KMS-11 (cell line): ENCODE measurements at regions not wholly inside any gene's neighbourhood (a gene's known extent, or its start where the extent isn't known, plus 50 kb on each side); places are given as distances from the start of the nearest gene placed in this dataset.

Experiments
- H2AFZ ChIP-seq: fragments of 200-600 bp; sonication (generic); 2 replicates; pipeline ENCODE4 v1.6.1; 2016; ENCODE audit warnings: antibody characterized with exemption, mixed run types, low read depth
- H3K27ac ChIP-seq: fragments of 200-600 bp; sonication (generic); 2 replicates; pipeline ENCODE4 v1.6.1; 2016; ENCODE audit warnings: mild to moderate bottlenecking, mixed run types
- H3K27me3 ChIP-seq: fragments of 200-600 bp; sonication (generic); 2 replicates; pipeline ENCODE4 v1.6.1; 2017; ENCODE audit warnings: mild to moderate bottlenecking, low read depth, mixed run types, moderate library complexity; ENCODE audit not compliant: insufficient read depth
- H3K36me3 ChIP-seq: fragments of 200-600 bp; sonication (generic); 2 replicates; pipeline ENCODE4 v1.6.1; 2017; ENCODE audit warnings: mild to moderate bottlenecking, mixed run types; ENCODE audit not compliant: insufficient read depth
- H3K4me1 ChIP-seq: fragments of 200-600 bp; sonication (generic); 2 replicates; pipeline ENCODE4 v1.6.1; 2016; ENCODE audit warnings: mild to moderate bottlenecking, low read depth, mixed run types; ENCODE audit not compliant: poor library complexity, severe bottlenecking
- H3K4me2 ChIP-seq: fragments of 200-600 bp; sonication (generic); 2 replicates; pipeline ENCODE4 v1.7.0; 2016; ENCODE audit warnings: mild to moderate bottlenecking, mixed run types
- H3K4me3 ChIP-seq: fragments of 200-600 bp; sonication (generic); IDR thresholded peaks from 2 replicates; pipeline ENCODE4 v1.6.1; 2017; ENCODE audit warnings: low read depth, low read length, mixed read lengths; ENCODE audit not compliant: insufficient read depth
- H3K79me2 ChIP-seq: fragments of 200-600 bp; sonication (generic); 2 replicates; pipeline ENCODE4 v1.6.1; 2016; ENCODE audit warnings: low read depth, mixed run types; ENCODE audit not compliant: insufficient read depth
- H3K9ac ChIP-seq: fragments of 200-600 bp; sonication (generic); 2 replicates; pipeline ENCODE4 v1.6.1; 2016; ENCODE audit warnings: mild to moderate bottlenecking, mixed run types
- H4K20me1 ChIP-seq: fragments of 200-600 bp; sonication (generic); 2 replicates; pipeline ENCODE4 v1.6.1; 2016; ENCODE audit warnings: mild to moderate bottlenecking, mixed run types; ENCODE audit not compliant: insufficient read depth
- TF ChIP-seq, protein P1 (sequence below): fragments of 200-600 bp; sonication (generic); conservative IDR thresholded peaks from 2 replicates; pipeline ENCODE4 v1.6.1; 2017; ENCODE audit warnings: low read depth, mild to moderate bottlenecking, antibody characterized with exemption, low read length, moderate library complexity, mixed read lengths

DNA sequence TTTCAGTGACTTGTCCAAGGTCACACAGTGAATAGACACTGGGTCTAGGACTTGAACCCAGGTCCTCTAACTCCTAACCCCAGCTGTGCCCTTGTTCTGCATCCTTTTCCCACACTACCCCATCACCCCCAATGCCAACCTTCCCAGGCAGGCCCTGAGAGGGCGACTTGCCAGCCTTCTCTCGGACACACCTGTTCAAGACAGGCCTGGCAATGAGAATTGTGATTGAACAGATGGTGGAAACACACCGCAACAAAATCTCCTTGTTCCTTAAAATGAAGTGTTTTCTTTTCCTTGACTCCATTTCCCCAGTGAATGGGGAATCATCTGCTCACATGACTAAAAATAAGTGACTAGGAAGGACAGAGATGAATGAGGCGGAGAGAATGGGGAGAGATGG lies 189.5 kb upstream of the ASIC2 start:
- Histone ChIP-seq H3K27ac (no peak overlapping the region), H3K4me3 (no peak overlapping the region), H3K79me2 (no peaks in the 10 kb centered on the region), H3K9ac (no peak overlapping the region), H3K27me3 (no peaks in the 10 kb centered on the region), H2AFZ (no peak overlapping the region), H3K4me1 (no peaks in the 10 kb centered on the region), H4K20me1 (no peaks in the 10 kb centered on the region), H3K36me3 (no peaks in the 10 kb centered on the region), H3K4me2 (no peak overlapping the region)
- TF ChIP-seq, protein P1, sequence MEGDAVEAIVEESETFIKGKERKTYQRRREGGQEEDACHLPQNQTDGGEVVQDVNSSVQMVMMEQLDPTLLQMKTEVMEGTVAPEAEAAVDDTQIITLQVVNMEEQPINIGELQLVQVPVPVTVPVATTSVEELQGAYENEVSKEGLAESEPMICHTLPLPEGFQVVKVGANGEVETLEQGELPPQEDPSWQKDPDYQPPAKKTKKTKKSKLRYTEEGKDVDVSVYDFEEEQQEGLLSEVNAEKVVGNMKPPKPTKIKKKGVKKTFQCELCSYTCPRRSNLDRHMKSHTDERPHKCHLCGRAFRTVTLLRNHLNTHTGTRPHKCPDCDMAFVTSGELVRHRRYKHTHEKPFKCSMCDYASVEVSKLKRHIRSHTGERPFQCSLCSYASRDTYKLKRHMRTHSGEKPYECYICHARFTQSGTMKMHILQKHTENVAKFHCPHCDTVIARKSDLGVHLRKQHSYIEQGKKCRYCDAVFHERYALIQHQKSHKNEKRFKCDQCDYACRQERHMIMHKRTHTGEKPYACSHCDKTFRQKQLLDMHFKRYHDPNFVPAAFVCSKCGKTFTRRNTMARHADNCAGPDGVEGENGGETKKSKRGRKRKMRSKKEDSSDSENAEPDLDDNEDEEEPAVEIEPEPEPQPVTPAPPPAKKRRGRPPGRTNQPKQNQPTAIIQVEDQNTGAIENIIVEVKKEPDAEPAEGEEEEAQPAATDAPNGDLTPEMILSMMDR, result no peak

DNA sequence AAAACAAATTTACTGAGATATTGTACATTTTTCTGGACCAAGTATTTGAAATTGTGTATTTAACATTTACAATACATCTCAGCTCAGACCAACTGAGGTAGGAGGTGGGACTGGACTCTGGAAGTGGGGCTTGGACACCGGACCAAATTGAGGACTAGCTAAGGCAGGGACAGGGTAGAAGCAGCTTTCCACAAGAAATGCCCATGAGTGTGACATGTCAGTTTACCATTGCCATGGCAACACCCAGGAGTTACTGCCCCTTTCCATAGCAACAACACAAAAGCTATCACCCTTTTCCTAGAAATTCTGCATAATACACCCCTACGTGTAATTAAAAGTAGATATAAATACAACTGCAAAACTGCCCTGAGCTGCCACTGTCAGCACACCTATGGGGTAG lies 191.5 kb upstream of the ASIC2 start:
- Histone ChIP-seq H3K36me3 (no peaks in the 10 kb centered on the region), H3K4me3 (no peak overlapping the region), H2AFZ (no peak overlapping the region), H3K4me2 (no peak overlapping the region), H4K20me1 (no peaks in the 10 kb centered on the region), H3K27ac (no peak overlapping the region), H3K4me1 (no peaks in the 10 kb centered on the region), H3K27me3 (no peaks in the 10 kb centered on the region), H3K79me2 (no peaks in the 10 kb centered on the region), H3K9ac (no peak overlapping the region)
- TF ChIP-seq, protein P1, result no peak

DNA sequence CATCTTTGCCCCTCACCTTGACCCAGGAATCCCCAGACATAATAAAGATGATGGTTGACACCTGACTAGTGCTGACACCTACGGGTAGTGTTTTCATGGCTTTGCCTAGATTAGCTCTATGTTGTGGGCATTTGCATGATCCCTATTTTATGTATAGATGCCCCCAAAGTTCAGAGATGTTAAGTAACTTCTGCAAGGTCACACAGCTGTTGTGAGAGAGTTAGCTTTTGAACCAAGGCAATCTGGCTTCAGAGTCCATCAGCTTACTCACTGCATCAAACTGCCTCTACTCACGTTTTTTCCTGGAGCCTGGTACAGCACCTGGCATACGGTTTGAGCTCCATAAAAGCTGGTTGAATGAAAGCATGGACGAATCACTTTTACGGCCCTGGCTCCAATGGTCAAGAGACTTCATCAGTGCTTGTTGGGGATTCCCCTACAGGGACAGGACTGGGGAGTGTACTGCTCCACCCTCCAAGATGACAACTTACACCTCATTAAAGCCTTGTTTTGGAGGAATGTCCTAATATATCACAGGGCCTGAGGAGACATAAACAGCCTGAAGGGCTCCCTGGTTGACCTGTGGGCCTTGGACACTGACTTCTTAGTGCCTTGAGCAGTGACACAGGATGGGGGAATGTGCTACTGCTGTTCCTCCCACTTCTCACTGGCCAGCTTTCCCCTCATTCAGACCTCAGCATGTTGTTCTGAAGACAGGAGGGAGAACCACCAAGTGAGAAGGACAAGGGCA lies 193.2 kb upstream of the ASIC2 start:
- Histone ChIP-seq H3K4me1 (no peaks in the 10 kb centered on the region), H3K9ac (no peak overlapping the region), H3K79me2 (no peaks in the 10 kb centered on the region), H3K4me3 (no peak overlapping the region), H3K27ac (no peak overlapping the region), H3K36me3 (no peaks in the 10 kb centered on the region), H3K4me2 (no peak overlapping the region), H3K27me3 (no peaks in the 10 kb centered on the region), H4K20me1 (no peaks in the 10 kb centered on the region), H2AFZ (no peak overlapping the region)
- TF ChIP-seq, protein P1, result no peak

DNA sequence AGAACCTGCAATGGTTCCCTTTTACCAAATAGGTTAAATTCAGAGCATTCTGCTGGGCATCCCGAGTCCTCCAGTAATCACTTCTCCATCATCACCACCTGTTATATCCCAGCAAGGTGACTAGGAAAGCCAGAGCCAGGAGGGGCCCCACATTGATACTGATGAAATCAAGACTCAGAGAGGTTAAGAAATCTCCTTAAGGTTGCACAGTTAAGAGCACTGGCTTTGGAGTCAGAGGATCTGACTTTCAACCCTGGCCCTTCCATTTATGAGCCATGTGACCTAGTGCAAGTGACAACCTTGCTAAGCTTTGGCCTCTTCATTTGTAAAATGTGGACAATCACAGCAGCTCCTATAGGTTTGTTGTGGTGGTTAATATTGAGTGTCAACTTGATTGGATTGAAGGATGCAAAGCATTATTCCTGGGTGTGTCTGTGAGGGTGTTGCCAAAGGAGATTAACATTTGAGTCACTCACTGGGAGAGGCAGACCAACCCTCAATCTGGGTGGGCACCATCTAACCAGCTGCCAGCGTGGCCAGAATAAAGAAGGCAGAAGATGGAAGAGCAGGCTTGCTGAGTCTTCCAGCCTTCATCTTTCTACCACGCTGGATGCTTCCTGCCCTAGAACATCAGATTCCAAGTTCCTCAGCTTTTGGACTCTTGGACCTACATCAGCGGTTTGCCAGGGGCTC lies 194.2 kb upstream of the ASIC2 start:
- Histone ChIP-seq H3K4me3 (no peak overlapping the region), H3K36me3 (no peaks in the 10 kb centered on the region), H3K79me2 (no peaks in the 10 kb centered on the region), H3K9ac (no peak overlapping the region), H3K4me2 (no peak overlapping the region), H3K27ac (no peak overlapping the region), H3K27me3 (no peaks in the 10 kb centered on the region), H4K20me1 (no peaks in the 10 kb centered on the region), H3K4me1 (no peaks in the 10 kb centered on the region), H2AFZ (no peak overlapping the region)
- TF ChIP-seq, protein P1, result no peak
